Activated T-cell treated with anti-CD3 and anti-CD28 coated beads, Interleukin-2, amount 50 U/mL, for 24 hours (primary cell): ENCODE measurements at regions not wholly inside any gene's neighbourhood (a gene's known extent, or its start where the extent isn't known, plus 50 kb on each side); places are given as distances from the start of the nearest gene placed in this dataset.
A peak's percentile ranks its signal among the peaks of the same experiment; 100 is the strongest.

Experiments
- DNase-seq: peaks from one replicate; pipeline ENCODE4 v3.0.0-alpha.2; 2020
- H3K27ac Mint-ChIP-seq: 2 replicates; pipeline ENCODE4 v1.8.0; 2020; ENCODE audit warnings: mild to moderate bottlenecking, mixed read lengths
- H3K27me3 Mint-ChIP-seq: 2 replicates; pipeline ENCODE4 v1.8.0; 2020; ENCODE audit warnings: mixed read lengths
- H3K36me3 Mint-ChIP-seq: 2 replicates; pipeline ENCODE4 v1.8.0; 2020; ENCODE audit warnings: low read depth, mixed read lengths
- H3K4me1 Mint-ChIP-seq: 2 replicates; pipeline ENCODE4 v1.8.0; 2020; ENCODE audit warnings: low read depth, mixed read lengths
- H3K4me3 Mint-ChIP-seq: 2 replicates; pipeline ENCODE4 v1.8.0; 2020; ENCODE audit warnings: mild to moderate bottlenecking, moderate library complexity, mixed read lengths
- H3K9me3 Mint-ChIP-seq: 2 replicates; pipeline ENCODE4 v1.8.0; 2020; ENCODE audit warnings: mixed read lengths

DNA sequence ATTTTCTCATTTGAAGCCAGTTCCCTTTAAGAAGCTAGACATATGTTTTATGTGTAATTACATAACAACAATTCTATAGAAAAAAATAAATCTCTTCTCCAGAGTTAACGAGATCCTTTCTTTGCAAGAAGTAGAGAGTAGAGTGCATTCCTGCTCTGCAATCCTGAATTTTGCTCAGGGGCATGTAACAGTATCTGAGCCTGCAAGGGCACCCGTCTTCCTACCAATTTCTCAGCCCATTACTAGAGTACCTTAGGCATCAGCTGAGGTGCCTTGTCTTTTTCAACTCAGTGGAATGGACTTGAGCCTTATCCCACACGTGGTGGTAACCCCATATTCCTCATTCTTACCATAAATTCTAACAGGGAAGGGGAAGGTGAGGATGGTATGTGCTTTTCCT is 205.9 kb downstream of the IKZF2 start:
- H3K27ac Mint-ChIP-seq = no peak overlapping the region
- no peak overlapping the region for H3K4me3 Mint-ChIP-seq
- H3K4me1 Mint-ChIP-seq = no peaks in the 10 kb centered on the region
- DNase-seq = no peak
- H3K27me3 Mint-ChIP-seq = no peaks in the 10 kb centered on the region
- H3K9me3 Mint-ChIP-seq = no peaks in the 10 kb centered on the region
- no peaks in the 10 kb centered on the region for H3K36me3 Mint-ChIP-seq

DNA sequence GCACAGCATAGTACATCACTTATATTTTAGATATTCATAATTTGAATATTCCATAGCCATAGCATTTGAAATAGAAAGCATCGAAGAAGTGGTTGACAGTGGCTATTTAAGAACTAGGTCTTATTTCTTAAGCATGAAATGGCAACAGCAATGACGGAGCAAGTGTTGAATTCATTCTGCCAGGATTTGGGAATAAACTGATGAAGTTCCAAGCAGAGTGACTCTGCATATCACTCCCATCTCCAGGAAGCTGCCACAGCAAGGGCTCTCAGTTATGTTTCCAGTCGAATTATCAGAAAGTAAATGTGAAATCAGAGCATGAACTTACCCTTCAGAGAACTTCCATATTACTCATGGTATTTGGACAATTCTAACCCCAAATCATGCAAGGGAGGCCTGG is 208.1 kb downstream of the IKZF2 start:
- no peaks in the 10 kb centered on the region for H3K9me3 Mint-ChIP-seq
- no peaks in the 10 kb centered on the region for H3K4me1 Mint-ChIP-seq
- no peaks in the 10 kb centered on the region for H3K36me3 Mint-ChIP-seq
- H3K27ac Mint-ChIP-seq = no peak overlapping the region
- H3K27me3 Mint-ChIP-seq = no peaks in the 10 kb centered on the region
- no peak for DNase-seq
- H3K4me3 Mint-ChIP-seq = no peak overlapping the region

DNA sequence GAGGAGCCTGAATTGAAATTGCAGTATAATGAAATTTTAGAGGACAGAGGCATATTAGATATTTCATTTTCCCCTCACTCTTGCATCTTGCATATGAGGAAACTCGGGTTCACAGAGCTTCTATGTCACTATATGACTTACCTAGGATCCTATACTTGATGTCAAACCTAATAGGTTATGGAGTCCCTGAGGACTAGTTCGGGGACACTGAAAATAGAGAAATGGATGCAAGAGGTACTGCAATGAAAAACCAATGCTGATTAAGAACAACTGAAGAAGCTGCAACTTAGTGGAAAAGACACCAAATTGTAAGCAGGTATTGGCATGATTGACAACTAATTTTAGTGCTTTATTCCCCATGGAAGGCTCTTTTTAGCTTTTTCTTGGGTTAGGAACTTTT is 210.1 kb downstream of the IKZF2 start:
- DNase-seq = no peak
- H3K36me3 Mint-ChIP-seq = no peaks in the 10 kb centered on the region

DNA sequence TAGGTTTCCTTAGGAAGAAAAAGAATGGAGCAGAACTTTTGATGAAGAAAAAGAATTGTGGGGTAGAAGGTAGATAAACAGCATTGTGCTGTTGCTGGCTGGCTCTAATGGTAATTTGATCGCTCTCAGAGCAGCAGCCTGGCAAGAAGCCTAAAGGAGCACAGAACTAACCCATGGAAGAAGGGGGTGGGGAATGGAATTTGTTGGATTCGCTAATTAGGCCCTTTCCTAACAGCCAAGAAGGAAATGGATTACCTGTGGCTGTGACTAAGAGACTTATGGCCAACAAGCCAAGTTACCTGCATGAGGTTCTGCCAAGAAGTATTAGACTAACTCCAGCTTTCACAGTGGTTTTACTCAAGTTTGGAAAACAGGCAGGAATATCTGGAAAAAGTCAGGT is 210.6 kb downstream of the IKZF2 start:
- H3K4me1 Mint-ChIP-seq = no peaks in the 10 kb centered on the region
- no peak for DNase-seq
- no peak overlapping the region for H3K27ac Mint-ChIP-seq
- no peaks in the 10 kb centered on the region for H3K9me3 Mint-ChIP-seq
- H3K36me3 Mint-ChIP-seq = no peaks in the 10 kb centered on the region
- no peak overlapping the region for H3K4me3 Mint-ChIP-seq
- H3K27me3 Mint-ChIP-seq = peaks cover 3% of the 10 kb centered on the region

More for the DNA sequence above, 210.1 kb downstream of the IKZF2 start:
- Mint-ChIP-seq H3K27me3 (peaks cover 3% of the 10 kb centered on the region), H3K4me3 (no peak overlapping the region), H3K9me3 (no peaks in the 10 kb centered on the region), H3K4me1 (no peaks in the 10 kb centered on the region), H3K27ac (no peak overlapping the region)

DNA sequence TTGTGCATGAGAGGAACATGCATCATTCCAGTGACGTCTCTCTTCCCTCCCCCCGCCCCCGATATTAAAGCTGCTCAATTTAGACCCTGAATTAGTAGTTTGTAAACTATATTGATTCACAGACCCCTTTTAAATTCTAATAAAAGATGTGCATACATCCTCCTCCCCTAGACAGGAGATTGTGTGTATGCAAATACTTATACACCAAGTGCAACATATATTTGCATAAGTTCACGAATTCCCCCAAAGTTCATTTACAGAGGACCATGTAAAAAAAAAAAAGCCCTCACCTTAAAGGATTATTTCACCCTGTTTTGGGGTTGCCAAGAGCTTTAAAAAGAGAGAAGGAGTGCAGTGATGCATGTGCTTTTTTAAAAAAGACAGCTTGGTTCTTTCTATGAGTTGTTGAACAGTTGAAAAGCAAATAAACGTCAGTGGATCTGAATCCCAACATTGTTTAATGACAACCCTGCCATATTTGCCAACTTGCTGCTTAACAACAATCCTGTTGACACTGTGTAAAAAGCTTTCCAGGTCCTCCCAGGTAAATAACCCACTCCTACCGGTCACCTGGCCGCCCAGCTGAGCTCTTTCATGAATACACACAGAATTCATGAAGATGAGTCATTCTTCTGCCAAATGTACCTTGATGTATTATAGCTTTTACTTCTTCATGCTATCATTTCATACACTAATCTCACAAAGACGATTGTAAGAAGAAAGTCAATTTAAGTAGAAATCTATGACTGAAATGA is 211.5 kb downstream of the IKZF2 start:
- H3K36me3 Mint-ChIP-seq = no peaks in the 10 kb centered on the region
- no peaks in the 10 kb centered on the region for H3K4me1 Mint-ChIP-seq
- H3K9me3 Mint-ChIP-seq = no peaks in the 10 kb centered on the region
- peaks cover 3% of the 10 kb centered on the region for H3K27me3 Mint-ChIP-seq
- H3K4me3 Mint-ChIP-seq = no peak overlapping the region
- no peak for DNase-seq
- H3K27ac Mint-ChIP-seq = no peak overlapping the region

DNA sequence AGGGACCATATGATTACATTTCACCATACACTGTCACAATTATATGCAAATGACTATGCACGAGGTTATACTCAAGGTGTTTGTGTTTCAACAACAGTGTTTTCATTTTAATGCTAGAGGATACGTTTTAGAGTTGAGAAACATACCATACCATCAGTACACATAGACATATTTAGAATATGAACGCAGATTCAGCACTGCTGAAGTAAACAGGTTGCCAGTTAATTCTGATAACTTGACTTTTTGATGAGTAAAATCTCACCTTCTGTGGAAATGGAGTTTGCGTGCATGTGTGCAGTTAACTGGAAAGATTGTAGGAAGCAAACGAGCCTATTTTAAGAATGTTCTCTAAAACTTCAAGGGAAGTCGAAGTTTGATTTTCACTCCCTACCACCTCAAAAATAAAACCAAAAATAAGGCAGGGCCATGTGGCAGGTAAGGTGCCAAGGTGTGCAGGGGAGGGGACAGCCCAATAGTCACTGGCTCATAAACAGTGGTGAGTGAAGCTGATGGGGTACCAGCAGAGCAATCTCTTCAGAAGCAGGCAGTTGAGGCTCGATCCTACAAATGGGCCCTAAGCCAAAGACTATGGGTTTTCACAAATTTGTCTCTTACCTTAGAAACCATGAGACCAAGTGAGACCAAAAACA is 213.1 kb downstream of the IKZF2 start:
- Mint-ChIP-seq H3K9me3 (no peaks in the 10 kb centered on the region), H3K27me3 (peaks cover 6% of the 10 kb centered on the region), H3K27ac (no peak overlapping the region), H3K36me3 (no peaks in the 10 kb centered on the region), H3K4me3 (no peak overlapping the region), H3K4me1 (no peaks in the 10 kb centered on the region)
- no peak for DNase-seq

DNA sequence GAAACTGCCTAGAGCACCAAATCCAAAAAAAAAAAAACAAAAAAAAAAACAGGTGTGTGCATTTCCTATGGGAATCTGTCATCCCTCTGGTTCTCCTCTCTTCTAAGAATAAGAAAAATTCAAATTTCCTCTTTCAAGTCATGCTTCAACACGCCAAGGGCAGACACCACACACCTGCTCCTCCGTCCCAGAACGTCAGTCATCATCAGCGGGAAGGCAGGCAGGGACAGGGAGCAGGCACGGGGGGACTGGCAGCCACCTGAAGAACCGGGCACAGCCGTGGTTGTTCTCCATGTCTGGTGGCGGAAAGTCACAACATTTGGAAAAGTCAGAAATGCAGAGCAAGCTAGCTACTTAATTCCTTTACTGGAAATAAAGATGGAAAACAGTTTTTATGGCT is 214.8 kb downstream of the IKZF2 start:
- H3K9me3 Mint-ChIP-seq = no peaks in the 10 kb centered on the region
- DNase-seq = no peak
- no peaks in the 10 kb centered on the region for H3K4me1 Mint-ChIP-seq
- H3K4me3 Mint-ChIP-seq = no peak overlapping the region
- H3K27me3 Mint-ChIP-seq = peaks cover 6% of the 10 kb centered on the region
- no peaks in the 10 kb centered on the region for H3K36me3 Mint-ChIP-seq
- no peak overlapping the region for H3K27ac Mint-ChIP-seq

DNA sequence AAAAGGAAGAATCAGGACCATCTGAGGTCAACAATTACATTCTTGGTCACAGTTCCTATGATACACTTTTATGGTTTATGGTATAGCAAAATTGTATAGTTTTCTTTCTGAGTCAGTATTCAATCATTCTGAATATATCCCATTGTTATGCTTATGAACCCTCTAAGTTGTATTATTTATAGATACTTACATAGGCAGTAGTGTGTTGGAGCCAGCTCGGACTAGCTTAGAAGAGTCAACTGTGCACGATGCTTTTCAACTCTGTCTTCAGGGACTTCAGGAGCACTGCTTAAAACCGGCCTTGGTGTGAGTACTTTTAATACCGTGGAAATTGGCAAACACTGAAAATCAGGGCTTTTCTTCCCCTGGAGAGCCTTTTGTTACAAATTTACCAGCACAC is 215.7 kb downstream of the IKZF2 start:
- Mint-ChIP-seq H3K4me1 (peaks cover 3% of the 10 kb centered on the region), H3K27ac (no peak overlapping the region), H3K36me3 (no peaks in the 10 kb centered on the region), H3K27me3 (peaks cover 9% of the 10 kb centered on the region), H3K9me3 (no peaks in the 10 kb centered on the region), H3K4me3 (no peak overlapping the region)
- no peak for DNase-seq

DNA sequence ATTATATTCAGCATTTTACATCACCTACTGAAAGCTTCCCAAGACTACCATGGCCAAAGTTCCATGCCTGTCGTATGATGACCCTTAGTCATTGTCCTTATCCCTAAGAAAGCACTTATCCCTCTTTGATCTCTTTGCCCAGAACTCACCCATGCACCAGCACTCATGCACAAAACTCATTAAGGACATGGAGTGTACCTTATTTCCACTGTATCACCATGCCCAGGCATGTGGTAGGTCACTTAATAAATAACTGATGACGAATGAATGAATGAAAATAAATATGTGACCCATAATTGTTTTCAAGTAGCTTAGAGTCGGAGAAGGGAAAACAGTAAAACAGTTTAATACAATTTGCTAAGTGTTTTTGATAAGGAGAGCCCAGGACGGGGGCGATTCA is 220.1 kb downstream of the IKZF2 start:
- H3K27me3 Mint-ChIP-seq = peaks cover 5% of the 10 kb centered on the region
- no peak for DNase-seq
- no peaks in the 10 kb centered on the region for H3K9me3 Mint-ChIP-seq
- H3K4me3 Mint-ChIP-seq = no peak overlapping the region
- H3K27ac Mint-ChIP-seq = no peak overlapping the region
- no peaks in the 10 kb centered on the region for H3K36me3 Mint-ChIP-seq
- H3K4me1 Mint-ChIP-seq = peaks cover 24% of the 10 kb centered on the region

DNA sequence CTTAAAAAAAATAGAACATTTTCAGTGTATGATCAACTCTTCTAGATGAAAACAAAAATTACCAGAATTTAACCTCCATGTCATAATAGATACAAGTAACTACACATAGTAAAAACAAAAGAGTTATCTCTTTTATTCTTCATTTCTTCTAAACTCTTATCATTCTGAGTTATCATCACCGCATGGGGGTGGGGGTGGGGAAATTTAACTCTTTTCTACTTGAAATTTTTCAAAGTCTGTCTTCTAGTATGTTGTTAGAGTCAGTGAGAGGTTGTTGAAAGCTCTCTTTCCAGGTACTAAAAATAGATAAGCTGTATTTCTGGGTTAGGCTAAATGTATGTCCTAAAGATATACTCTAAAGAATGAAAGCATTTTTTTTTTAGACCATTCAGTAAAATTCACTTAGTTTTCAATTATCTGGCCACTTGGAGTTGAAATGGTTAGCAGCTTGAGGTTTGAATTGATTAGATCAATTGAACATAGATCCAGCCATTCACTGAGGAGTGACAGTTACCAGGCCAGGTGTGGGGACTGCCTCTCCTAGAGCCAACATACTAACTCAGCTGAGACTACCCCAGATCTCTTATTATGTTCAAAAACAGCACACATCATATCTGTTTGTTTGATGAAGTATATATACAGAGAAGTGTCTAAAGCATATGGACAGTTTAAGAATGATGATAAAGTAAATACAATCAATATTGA is 220.7 kb downstream of the IKZF2 start:
- H3K4me3 Mint-ChIP-seq = no peak overlapping the region
- no peak for DNase-seq
- peak overlapping the region; percentile 12 for H3K27ac Mint-ChIP-seq
- no peaks in the 10 kb centered on the region for H3K36me3 Mint-ChIP-seq
- H3K4me1 Mint-ChIP-seq = peaks cover 24% of the 10 kb centered on the region
- no peaks in the 10 kb centered on the region for H3K9me3 Mint-ChIP-seq
- H3K27me3 Mint-ChIP-seq = peaks cover 5% of the 10 kb centered on the region

DNA sequence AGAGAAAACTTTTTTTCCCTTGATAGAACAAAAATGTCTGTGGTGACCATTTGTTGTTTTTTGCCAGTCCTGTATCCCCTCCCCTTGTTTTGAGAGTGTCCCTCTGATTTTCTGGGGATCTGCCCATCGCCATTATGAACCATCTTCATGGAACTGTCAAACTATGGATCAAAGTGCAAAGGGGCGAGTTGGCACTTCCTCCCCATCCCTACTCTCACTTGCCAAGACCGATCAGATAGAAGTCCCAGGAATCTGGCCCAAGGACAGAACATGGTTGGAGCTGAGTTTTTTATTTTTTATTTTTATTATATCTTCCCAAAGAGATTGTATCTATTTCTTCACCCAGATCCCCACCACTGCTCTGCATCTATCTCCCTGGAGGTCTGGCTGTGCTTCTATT is 221.4 kb downstream of the IKZF2 start:
- no peak for DNase-seq
- peaks cover 24% of the 10 kb centered on the region for H3K4me1 Mint-ChIP-seq
- H3K27ac Mint-ChIP-seq = peak overlapping the region; percentile 74
- peaks cover 5% of the 10 kb centered on the region for H3K27me3 Mint-ChIP-seq
- H3K4me3 Mint-ChIP-seq = no peak overlapping the region
- H3K36me3 Mint-ChIP-seq = no peaks in the 10 kb centered on the region
- no peaks in the 10 kb centered on the region for H3K9me3 Mint-ChIP-seq

DNA sequence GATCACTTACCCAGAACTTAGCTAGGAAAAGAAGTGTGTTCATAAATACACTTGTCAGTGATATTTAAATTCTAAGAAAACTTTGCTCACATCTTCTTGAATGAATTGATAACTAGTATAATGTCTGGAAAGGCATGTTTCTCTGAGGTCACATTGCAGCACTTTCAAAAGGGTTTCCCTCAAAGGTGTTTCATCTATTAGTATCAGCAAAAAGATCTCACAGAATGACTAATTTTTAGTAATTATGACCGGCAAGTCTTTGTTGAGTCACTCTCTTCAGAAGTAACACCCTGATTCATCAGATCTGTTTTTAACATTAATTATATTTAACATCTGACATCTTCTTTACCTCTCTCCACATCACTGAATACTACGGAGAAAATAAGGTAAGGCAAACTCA is 222.3 kb downstream of the IKZF2 start:
- no peaks in the 10 kb centered on the region for H3K36me3 Mint-ChIP-seq
- H3K9me3 Mint-ChIP-seq = no peaks in the 10 kb centered on the region
- peaks cover 3% of the 10 kb centered on the region for H3K27me3 Mint-ChIP-seq
- peaks cover 24% of the 10 kb centered on the region for H3K4me1 Mint-ChIP-seq
- no peak for DNase-seq
- no peak overlapping the region for H3K4me3 Mint-ChIP-seq
- no peak overlapping the region for H3K27ac Mint-ChIP-seq

DNA sequence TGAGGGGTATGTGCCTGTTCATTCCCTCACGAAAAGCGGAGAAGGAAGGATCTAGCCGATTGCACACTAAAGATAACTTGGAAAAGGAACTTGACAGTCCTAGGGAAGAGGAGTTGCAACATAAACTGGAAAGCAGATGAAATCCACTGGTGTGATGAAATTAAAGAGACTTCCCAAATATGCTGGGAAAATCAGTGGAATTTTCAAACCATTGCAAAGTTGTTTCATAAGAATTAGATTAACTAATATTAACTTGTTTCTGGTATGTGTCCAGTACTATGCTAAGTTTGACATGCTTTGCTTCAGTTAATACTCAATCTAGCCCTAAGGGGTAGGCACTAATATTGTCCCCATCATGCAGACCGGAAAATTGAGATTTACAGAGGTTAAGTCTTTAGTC is 222.7 kb downstream of the IKZF2 start:
- no peaks in the 10 kb centered on the region for H3K9me3 Mint-ChIP-seq
- H3K27ac Mint-ChIP-seq = peak overlapping the region; percentile 13
- DNase-seq = no peak
- peaks cover 3% of the 10 kb centered on the region for H3K27me3 Mint-ChIP-seq
- H3K4me3 Mint-ChIP-seq = no peak overlapping the region
- no peaks in the 10 kb centered on the region for H3K36me3 Mint-ChIP-seq
- H3K4me1 Mint-ChIP-seq = peaks cover 24% of the 10 kb centered on the region

DNA sequence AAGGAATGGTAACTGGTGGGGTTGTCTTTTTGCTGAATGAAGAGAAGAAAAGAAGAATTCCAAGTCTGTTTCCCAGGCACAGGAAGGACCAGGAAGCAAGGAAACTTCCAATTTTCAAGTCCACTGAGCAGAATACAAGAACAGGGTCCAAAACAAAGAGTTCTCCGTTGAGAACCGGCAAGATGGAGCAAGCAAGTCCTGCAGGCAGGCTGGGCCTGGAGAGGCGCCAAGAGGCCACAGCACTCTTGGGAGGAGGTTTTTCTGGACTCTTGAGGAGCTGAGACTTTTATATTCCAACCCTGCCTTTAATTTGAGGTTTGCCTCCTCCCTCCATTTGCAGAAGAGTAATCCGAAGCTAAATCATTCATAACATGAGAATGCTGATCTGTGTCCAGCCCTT is 224.5 kb downstream of the IKZF2 start:
- Mint-ChIP-seq H3K4me1 (peaks cover 24% of the 10 kb centered on the region), H3K27ac (no peak overlapping the region), H3K27me3 (peaks cover 3% of the 10 kb centered on the region), H3K4me3 (no peak overlapping the region), H3K9me3 (no peaks in the 10 kb centered on the region), H3K36me3 (no peaks in the 10 kb centered on the region)
- DNase-seq = no peak

DNA sequence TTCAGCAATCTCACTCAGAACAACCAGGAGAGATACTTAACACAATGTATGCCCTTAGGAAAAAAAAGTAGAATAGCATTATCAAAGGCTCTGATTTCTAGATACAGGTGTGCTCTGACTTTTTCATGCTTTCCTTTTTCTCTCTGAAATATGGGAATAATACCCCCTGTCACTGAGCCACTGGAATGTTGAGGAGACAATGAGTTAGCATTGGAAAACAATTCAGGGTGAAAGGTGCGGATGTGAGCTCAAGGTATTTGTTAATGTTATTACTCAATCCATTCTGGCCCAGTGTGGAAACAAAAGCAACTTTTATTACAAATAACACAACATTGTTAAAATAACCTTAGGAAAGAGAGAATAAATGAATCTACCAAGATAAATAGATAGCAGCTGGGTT is 228.0 kb downstream of the IKZF2 start:
- Mint-ChIP-seq H3K27me3 (no peaks in the 10 kb centered on the region), H3K9me3 (no peaks in the 10 kb centered on the region), H3K36me3 (no peaks in the 10 kb centered on the region), H3K4me3 (no peak overlapping the region), H3K4me1 (peaks cover 5% of the 10 kb centered on the region), H3K27ac (no peak overlapping the region)
- DNase-seq = no peak
